MM.1S (cell line): ENCODE measurements at regions not wholly inside any gene's neighbourhood (a gene's known extent, or its start where the extent isn't known, plus 50 kb on each side); places are given as distances from the start of the nearest gene placed in this dataset.

Source experiments
- DNase-seq: peaks from one replicate; pipeline ENCODE4 v3.0.0-alpha.2; 2015
- H2AFZ ChIP-seq: fragments of 300-600 bp; sonication (generic); 2 replicates; pipeline ENCODE4 v1.6.0; 2016; ENCODE audit warnings: antibody characterized with exemption, low read length
- H3F3A ChIP-seq: fragments of 300-600 bp; sonication (generic); 2 replicates; pipeline ENCODE4 v1.6.1; 2016; ENCODE audit warnings: mild to moderate bottlenecking, antibody characterized with exemption, low read length, moderate library complexity, mixed read lengths; ENCODE audit not compliant: insufficient read depth
- H3K27ac ChIP-seq: fragments of 300-600 bp; sonication (generic); 2 replicates; pipeline ENCODE4 v1.5.1; 2016; ENCODE audit warnings: mild to moderate bottlenecking, low read length
- H3K27me3 ChIP-seq: fragments of 300-600 bp; sonication (generic); replicated peaks from 2 replicates; pipeline ENCODE4 v1.6.0; 2016; ENCODE audit warnings: low read length; ENCODE audit not compliant: insufficient read depth
- H3K36me3 ChIP-seq: fragments of 300-600 bp; sonication (generic); replicated peaks from 2 replicates; pipeline ENCODE4 v1.6.1; 2016; ENCODE audit warnings: mild to moderate bottlenecking, low read length, mixed read lengths; ENCODE audit not compliant: insufficient read depth
- H3K4me1 ChIP-seq: fragments of 300-600 bp; sonication (generic); 2 replicates; pipeline ENCODE4 v1.6.1; 2016; ENCODE audit warnings: low read length, mixed read lengths
- H3K4me2 ChIP-seq: fragments of 300-600 bp; sonication (generic); 2 replicates; pipeline ENCODE4 v1.6.0; 2016; ENCODE audit warnings: low read depth, low read length
- H3K4me3 ChIP-seq: fragments of 300-600 bp; sonication (generic); 2 replicates; pipeline ENCODE4 v1.5.1; 2016; ENCODE audit warnings: low read length, mixed read lengths
- H3K79me2 ChIP-seq: fragments of 300-600 bp; sonication (generic); 2 replicates; pipeline ENCODE4 v1.6.1; 2016; ENCODE audit warnings: mixed run types, low read length, mixed read lengths
- H3K9ac ChIP-seq: fragments of 300-600 bp; sonication (generic); 2 replicates; pipeline ENCODE4 v1.6.1; 2016; ENCODE audit warnings: low read length, mixed read lengths
- H3K9me2 ChIP-seq: fragments of 300-600 bp; sonication (generic); replicated peaks from 2 replicates; pipeline ENCODE4 v1.6.1; 2016; ENCODE audit warnings: mild to moderate bottlenecking, low read length, mixed read lengths; ENCODE audit not compliant: insufficient read depth
- H3K9me3 ChIP-seq: fragments of 300-600 bp; sonication (generic); replicated peaks from 2 replicates; pipeline ENCODE4 v1.6.1; 2016; ENCODE audit warnings: mild to moderate bottlenecking, low read length, mixed read lengths; ENCODE audit not compliant: insufficient read depth
- H4K20me1 ChIP-seq: fragments of 300-600 bp; sonication (generic); 2 replicates; pipeline ENCODE4 v1.6.1; 2016; ENCODE audit warnings: mild to moderate bottlenecking, low read length, moderate library complexity, mixed read lengths; ENCODE audit not compliant: insufficient read depth
- CTCF ChIP-seq: fragments of 300-600 bp; sonication (generic); IDR thresholded peaks from 2 replicates; pipeline ENCODE4 v1.5.1; 2016; ENCODE audit warnings: antibody characterized with exemption, low read length, mixed read lengths
- EZH2 ChIP-seq: fragments of 300-600 bp; sonication (generic); optimal IDR thresholded peaks from 2 replicates; pipeline ENCODE3; 2017; ENCODE audit warnings: low read depth, mild to moderate bottlenecking, antibody characterized with exemption, low read length, mixed read lengths
- EZH2phosphoT487 ChIP-seq: fragments of 300-600 bp; sonication (generic); IDR thresholded peaks from 2 replicates; pipeline ENCODE4 v1.6.1; 2018; ENCODE audit warnings: antibody characterized with exemption, low read length

- H3K9me3 ChIP-seq = no peaks in the 10 kb centered on the region
- no peak overlapping the region for H3K4me3 ChIP-seq
- H3K4me2 ChIP-seq = no peak overlapping the region
- H3K36me3 ChIP-seq = no peaks in the 10 kb centered on the region
- no peaks in the 10 kb centered on the region for H3K79me2 ChIP-seq
- H2AFZ ChIP-seq = no peak overlapping the region
- no peaks in the 10 kb centered on the region for H3K9me2 ChIP-seq
- TF ChIP-seq EZH2phosphoT487 (no peak), EZH2 (no peak), CTCF (no peak)
- no peaks in the 10 kb centered on the region for H3K4me1 ChIP-seq
- no peaks in the 10 kb centered on the region for H4K20me1 ChIP-seq
- no peak overlapping the region for H3K9ac ChIP-seq
- no peak for DNase-seq
- H3K27me3 ChIP-seq = no peaks in the 10 kb centered on the region
- no peaks in the 10 kb centered on the region for H3F3A ChIP-seq
- H3K27ac ChIP-seq = no peak overlapping the region
These were observed 137.7 kb downstream of the KATNIP start for GRCh38 chr16:27687605-27688004.

DNA sequence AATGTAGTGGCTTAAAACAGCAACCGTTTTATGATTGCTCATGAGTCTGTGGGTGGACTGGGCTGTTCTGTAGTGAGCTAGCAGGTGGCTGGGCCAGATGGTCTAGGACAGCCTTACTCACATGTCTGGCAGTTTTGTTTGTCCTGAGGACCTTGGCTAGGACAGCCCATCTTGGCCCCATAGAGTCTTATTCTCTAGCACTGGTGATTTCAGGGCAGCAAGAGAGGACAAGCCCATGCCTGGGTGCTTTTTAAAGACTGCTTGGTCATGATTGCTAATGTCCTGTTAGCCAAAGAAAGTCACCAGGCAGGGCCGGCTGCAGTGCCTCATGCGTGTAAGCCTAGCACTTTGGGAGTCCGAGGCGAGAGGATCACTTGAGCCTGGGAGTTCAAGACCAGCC is 139.8 kb downstream of the KATNIP start:
- Histone ChIP-seq H3F3A (no peaks in the 10 kb centered on the region), H2AFZ (no peak overlapping the region), H3K4me3 (no peak overlapping the region), H3K4me2 (no peak overlapping the region), H3K9ac (no peak overlapping the region), H3K9me2 (no peaks in the 10 kb centered on the region), H3K9me3 (no peaks in the 10 kb centered on the region), H3K27me3 (no peaks in the 10 kb centered on the region), H3K27ac (no peak overlapping the region), H4K20me1 (no peaks in the 10 kb centered on the region), H3K4me1 (no peaks in the 10 kb centered on the region), H3K36me3 (no peaks in the 10 kb centered on the region), H3K79me2 (no peaks in the 10 kb centered on the region)
- TF ChIP-seq CTCF = no peak
- no peak for TF ChIP-seq EZH2phosphoT487
- TF ChIP-seq EZH2 = no peak
- no peak for DNase-seq

DNA sequence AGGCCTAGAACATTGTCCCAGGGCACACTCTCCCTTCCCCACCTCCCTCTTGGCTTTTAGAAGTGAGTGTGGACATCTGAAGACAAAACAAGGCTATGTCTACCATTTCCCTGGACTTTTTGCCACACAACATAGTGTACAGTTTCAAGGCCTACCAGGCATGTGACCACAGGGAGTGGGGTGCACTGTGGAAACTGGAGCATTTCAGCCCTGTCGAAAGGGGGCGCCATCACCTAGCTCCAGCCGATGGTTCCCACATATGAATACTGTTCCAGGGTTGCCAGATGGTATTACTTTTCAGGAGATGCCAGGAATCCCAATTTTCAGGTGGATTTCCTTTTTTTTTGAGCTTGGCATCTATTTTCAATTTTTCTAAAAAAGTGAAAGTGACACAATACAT is 140.7 kb downstream of the KATNIP start:
- H3K4me2 ChIP-seq = no peak overlapping the region
- no peak overlapping the region for H3K27ac ChIP-seq
- no peaks in the 10 kb centered on the region for H3K9me3 ChIP-seq
- H3K36me3 ChIP-seq = no peaks in the 10 kb centered on the region
- DNase-seq = peak; percentile 24
- no peak overlapping the region for H3K4me3 ChIP-seq
- no peaks in the 10 kb centered on the region for H3K79me2 ChIP-seq
- no peaks in the 10 kb centered on the region for H4K20me1 ChIP-seq
- H3K4me1 ChIP-seq = no peaks in the 10 kb centered on the region
- H3F3A ChIP-seq = no peaks in the 10 kb centered on the region
- no peak overlapping the region for H2AFZ ChIP-seq
- no peak overlapping the region for H3K9ac ChIP-seq
- H3K27me3 ChIP-seq = no peaks in the 10 kb centered on the region
- no peaks in the 10 kb centered on the region for H3K9me2 ChIP-seq
- peak; percentile 80 for TF ChIP-seq CTCF
- no peak for TF ChIP-seq EZH2
- TF ChIP-seq EZH2phosphoT487 = no peak
